Bronchial epithelial cell (primary cell): ENCODE measurements at regions not wholly inside any gene's neighbourhood (a gene's known extent, or its start where the extent isn't known, plus 50 kb on each side); places are given as distances from the start of the nearest gene placed in this dataset.

Source experiments
- DNase-seq: peaks from one replicate; pipeline ENCODE4 v3.0.0-alpha.2; 2010; ENCODE audit warnings: low read depth
- FAIRE-seq: peaks from 2 replicates; lab custom pipeline; 2011; peaks lifted over from hg19 to GRCh38; lab: Jason Lieb, UNC
- H3K27me3 ChIP-seq: 2 replicates; pipeline ENCODE4 v1.5.1; 2011; ENCODE audit warnings: low read length; ENCODE audit not compliant: control insufficient read depth, insufficient read depth
- H3K36me3 ChIP-seq: 2 replicates; pipeline ENCODE4 v1.5.1; 2011; ENCODE audit warnings: low read length; ENCODE audit not compliant: control insufficient read depth, insufficient read depth
- H3K4me3 ChIP-seq: 2 replicates; pipeline ENCODE4 v1.5.1; 2011; ENCODE audit warnings: mild to moderate bottlenecking, low read depth, low read length, control low read depth
- TF ChIP-seq, protein P1 (sequence below): IDR thresholded peaks from 2 replicates; pipeline ENCODE4 v1.5.1; 2011; ENCODE audit warnings: mild to moderate bottlenecking, moderate library complexity, low read length, control low read depth, inconsistent platforms; ENCODE audit not compliant: insufficient read depth, severe bottlenecking

DNA sequence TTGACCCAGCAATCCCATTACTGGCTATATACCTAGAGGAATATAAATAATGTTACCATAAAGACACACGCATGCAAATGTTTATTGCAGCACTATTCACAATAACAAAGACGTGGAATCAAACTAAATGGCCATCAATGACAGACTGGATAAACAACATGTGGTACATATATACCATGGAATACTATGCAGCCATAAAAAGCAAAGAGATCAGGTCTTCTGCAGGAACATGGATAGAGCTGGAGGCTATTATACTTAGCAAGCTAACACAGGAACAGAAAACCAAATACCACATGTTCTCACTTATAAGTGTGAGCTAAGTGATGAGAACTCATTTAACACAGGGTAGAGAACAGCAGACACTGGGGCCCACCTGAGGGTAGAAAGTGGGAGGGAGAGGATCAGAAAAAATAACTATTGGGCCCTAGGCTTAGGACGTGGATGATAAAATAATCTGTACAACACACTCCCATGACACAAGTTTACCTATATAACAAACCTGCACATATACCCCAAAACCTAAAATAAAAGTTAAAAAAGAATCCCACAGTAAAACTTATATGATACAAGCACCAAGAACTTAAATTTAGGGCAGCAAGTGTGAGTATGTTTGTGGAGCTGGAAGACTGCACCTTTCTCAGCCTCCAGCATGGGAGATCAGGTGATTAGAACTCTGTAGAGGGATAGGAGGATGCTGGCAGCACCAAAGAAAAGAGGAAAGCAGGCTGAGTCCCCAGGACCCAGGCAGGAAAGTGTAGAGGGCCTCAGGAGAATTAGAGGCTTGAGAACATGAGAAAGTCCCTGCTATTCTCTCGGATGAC is 320.8 kb upstream of the USP24 start:
- Histone ChIP-seq H3K36me3 (no peaks in the 10 kb centered on the region), H3K27me3 (no peaks in the 10 kb centered on the region), H3K4me3 (no peak overlapping the region)
- TF ChIP-seq, protein P1, sequence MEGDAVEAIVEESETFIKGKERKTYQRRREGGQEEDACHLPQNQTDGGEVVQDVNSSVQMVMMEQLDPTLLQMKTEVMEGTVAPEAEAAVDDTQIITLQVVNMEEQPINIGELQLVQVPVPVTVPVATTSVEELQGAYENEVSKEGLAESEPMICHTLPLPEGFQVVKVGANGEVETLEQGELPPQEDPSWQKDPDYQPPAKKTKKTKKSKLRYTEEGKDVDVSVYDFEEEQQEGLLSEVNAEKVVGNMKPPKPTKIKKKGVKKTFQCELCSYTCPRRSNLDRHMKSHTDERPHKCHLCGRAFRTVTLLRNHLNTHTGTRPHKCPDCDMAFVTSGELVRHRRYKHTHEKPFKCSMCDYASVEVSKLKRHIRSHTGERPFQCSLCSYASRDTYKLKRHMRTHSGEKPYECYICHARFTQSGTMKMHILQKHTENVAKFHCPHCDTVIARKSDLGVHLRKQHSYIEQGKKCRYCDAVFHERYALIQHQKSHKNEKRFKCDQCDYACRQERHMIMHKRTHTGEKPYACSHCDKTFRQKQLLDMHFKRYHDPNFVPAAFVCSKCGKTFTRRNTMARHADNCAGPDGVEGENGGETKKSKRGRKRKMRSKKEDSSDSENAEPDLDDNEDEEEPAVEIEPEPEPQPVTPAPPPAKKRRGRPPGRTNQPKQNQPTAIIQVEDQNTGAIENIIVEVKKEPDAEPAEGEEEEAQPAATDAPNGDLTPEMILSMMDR = no peak
- DNase-seq = no peak
- no peak for FAIRE-seq

DNA sequence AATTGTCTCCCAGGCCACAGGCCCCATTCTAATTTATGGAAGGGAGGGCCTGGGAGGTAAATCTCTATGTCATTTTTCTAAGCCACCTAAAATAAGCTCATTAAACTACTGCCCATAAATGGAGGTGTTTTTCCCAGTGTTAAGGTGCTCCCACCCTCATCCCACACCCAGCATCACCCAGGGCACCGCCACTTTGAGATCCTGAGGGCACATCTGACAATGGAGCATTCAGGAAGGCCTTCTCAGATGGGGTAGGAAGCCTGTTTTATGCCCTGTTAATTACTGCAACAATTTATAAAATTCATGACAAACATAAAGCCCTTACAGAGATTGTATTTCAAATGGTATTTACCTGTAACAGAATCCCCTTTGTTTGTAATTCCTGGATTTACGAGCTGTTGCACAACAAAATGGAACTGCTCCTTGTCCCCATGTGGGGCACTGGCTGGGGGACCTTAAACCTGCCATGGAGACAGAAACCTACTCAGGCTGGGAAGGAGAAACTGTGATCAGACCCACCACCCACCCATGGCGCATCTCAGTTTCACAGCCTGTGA is 319.5 kb upstream of the USP24 start:
- no peak for DNase-seq
- H3K4me3 ChIP-seq = no peak overlapping the region
- no peak for FAIRE-seq
- TF ChIP-seq, protein P1 = no peak
- H3K36me3 ChIP-seq = no peaks in the 10 kb centered on the region
- H3K27me3 ChIP-seq = no peaks in the 10 kb centered on the region

DNA sequence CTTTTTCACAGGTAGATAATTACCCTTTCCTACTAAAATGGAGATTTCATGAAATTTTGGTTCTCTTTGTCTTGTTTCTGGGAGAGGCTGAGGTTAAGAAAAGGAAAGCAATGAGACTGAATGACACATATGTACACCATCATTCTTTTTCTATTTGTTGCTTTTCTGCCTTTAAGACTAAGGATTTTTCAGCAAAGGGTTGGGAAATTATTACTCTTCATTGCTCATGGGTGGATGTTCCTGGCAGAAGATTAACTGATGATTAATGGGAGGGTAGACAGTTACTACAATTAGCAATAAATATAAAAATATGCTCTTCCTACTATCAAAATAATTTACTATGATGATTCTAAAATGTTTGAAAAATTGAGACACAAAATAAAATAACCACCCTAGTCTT is 316.5 kb upstream of the USP24 start:
- DNase-seq (peak; percentile 3), FAIRE-seq (no peak)
- no peak overlapping the region for H3K4me3 ChIP-seq

GRCh38 chr1:55530749-55531478 is 315.8 kb upstream of the USP24 start:
- Histone ChIP-seq H3K36me3 (no peaks in the 10 kb centered on the region), H3K27me3 (no peaks in the 10 kb centered on the region), H3K4me3 (no peak overlapping the region)
- TF ChIP-seq, protein P1 = no peak
- no peak for DNase-seq
- FAIRE-seq = no peak

More for the DNA sequence above, 316.5 kb upstream of the USP24 start:
- TF ChIP-seq, protein P1 = no peak
- Histone ChIP-seq H3K27me3 (no peaks in the 10 kb centered on the region), H3K36me3 (no peaks in the 10 kb centered on the region)

GRCh38 chr1:55529017-55529416 is 313.9 kb upstream of the USP24 start:
- no peak for FAIRE-seq
- Histone ChIP-seq H3K4me3 (no peak overlapping the region), H3K36me3 (no peaks in the 10 kb centered on the region), H3K27me3 (no peaks in the 10 kb centered on the region)
- TF ChIP-seq, protein P1 = no peak
- DNase-seq = no peak
